ENCODE measurements at regions not wholly inside any gene's neighbourhood (a gene's known extent, or its start where the extent isn't known, plus 50 kb on each side); places are given as distances from the start of the nearest gene placed in this dataset.

DNA sequence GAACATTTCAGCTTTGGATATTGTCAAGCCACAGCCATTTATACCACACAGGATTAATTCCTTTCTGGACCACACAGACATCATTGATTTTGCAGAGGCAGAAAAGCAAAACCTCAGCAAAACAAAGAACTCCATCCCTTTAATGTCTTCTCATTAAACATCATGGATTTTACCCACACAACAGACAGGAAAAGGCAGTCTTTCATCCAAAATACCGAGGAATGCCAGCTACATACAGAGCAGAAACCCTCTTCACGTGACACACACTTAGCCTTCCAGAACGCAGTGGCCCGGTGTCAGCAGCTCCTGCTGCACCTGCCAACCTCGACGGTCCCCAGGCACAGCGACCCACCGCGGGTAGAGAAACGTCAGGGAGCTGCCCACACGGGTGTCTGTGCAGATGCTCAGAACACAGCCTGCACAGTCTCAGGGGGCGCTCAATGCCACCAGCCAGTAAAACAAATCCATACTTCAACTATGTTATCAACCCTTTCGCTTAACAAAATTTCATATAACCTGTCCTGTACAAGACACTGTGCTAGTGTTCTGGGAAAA is 304.5 kb downstream of the EIPR1 start:
- TF ChIP-seq, protein P1, sequence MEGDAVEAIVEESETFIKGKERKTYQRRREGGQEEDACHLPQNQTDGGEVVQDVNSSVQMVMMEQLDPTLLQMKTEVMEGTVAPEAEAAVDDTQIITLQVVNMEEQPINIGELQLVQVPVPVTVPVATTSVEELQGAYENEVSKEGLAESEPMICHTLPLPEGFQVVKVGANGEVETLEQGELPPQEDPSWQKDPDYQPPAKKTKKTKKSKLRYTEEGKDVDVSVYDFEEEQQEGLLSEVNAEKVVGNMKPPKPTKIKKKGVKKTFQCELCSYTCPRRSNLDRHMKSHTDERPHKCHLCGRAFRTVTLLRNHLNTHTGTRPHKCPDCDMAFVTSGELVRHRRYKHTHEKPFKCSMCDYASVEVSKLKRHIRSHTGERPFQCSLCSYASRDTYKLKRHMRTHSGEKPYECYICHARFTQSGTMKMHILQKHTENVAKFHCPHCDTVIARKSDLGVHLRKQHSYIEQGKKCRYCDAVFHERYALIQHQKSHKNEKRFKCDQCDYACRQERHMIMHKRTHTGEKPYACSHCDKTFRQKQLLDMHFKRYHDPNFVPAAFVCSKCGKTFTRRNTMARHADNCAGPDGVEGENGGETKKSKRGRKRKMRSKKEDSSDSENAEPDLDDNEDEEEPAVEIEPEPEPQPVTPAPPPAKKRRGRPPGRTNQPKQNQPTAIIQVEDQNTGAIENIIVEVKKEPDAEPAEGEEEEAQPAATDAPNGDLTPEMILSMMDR (IDR thresholded peaks at IDR 0.05; ENCODE audit: low read length), result no peak
- no peak for TF ChIP-seq EZH2 (optimal IDR thresholded peaks at IDR 0.05; ENCODE audit: low read depth, low read length)

All from MM.1S (cell line).